ENCODE measurements at regions not wholly inside any gene's neighbourhood (a gene's known extent, or its start where the extent isn't known, plus 50 kb on each side); places are given as distances from the start of the nearest gene placed in this dataset.

DNA sequence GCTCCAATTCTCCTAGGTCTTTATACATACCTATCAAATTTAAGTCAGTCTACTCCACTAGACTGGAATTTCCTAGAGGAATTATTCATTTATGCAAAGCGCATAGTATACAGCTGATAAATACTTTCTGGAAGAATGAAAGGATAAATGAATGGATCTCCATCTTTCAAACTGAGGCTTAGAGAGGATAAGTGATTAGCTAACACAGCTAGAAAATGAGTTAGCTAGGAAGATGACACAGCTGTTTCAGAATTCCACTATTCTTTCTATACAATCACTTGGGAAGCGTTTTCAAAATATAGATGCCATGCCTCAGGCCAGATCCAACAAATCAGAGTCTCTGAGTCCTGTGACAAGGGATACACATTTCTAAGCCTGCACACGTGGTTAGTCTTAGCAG, 1146.6 kb upstream of the ZEB2 start:
- Histone ChIP-seq H3K36me3 (ENCODE audit: control insufficient read depth, insufficient read depth, low read length) (no peaks in the 10 kb centered on the region), H3K27ac (ENCODE audit: low read length) (no peak overlapping the region), H3K27me3 (ENCODE audit: control insufficient read depth, insufficient read depth, low read length) (no peaks in the 10 kb centered on the region), H3K9me3 (ENCODE audit: control insufficient read depth, insufficient read depth, low read depth, low read length) (no peaks in the 10 kb centered on the region), H3K4me3 (ENCODE audit: low read depth in 2 of 2, low read length in 2 of 2) (no peak overlapping the region), H3K4me1 (ENCODE audit: control insufficient read depth, insufficient read depth, low read length) (no peaks in the 10 kb centered on the region)
- TF ChIP-seq TCF7L2 (IDR thresholded peaks at IDR 0.05; ENCODE audit: low read depth, low read length) (no peak), SIN3A (IDR thresholded peaks at IDR 0.05; ENCODE audit: borderline replicate concordance, insufficient read depth, low read depth, low read length) (no peak), POLR2AphosphoS5 (IDR thresholded peaks at IDR 0.05; ENCODE audit: low read depth, low read length) (no peak)
- TF ChIP-seq, protein P1, sequence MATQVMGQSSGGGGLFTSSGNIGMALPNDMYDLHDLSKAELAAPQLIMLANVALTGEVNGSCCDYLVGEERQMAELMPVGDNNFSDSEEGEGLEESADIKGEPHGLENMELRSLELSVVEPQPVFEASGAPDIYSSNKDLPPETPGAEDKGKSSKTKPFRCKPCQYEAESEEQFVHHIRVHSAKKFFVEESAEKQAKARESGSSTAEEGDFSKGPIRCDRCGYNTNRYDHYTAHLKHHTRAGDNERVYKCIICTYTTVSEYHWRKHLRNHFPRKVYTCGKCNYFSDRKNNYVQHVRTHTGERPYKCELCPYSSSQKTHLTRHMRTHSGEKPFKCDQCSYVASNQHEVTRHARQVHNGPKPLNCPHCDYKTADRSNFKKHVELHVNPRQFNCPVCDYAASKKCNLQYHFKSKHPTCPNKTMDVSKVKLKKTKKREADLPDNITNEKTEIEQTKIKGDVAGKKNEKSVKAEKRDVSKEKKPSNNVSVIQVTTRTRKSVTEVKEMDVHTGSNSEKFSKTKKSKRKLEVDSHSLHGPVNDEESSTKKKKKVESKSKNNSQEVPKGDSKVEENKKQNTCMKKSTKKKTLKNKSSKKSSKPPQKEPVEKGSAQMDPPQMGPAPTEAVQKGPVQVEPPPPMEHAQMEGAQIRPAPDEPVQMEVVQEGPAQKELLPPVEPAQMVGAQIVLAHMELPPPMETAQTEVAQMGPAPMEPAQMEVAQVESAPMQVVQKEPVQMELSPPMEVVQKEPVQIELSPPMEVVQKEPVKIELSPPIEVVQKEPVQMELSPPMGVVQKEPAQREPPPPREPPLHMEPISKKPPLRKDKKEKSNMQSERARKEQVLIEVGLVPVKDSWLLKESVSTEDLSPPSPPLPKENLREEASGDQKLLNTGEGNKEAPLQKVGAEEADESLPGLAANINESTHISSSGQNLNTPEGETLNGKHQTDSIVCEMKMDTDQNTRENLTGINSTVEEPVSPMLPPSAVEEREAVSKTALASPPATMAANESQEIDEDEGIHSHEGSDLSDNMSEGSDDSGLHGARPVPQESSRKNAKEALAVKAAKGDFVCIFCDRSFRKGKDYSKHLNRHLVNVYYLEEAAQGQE (IDR thresholded peaks at IDR 0.05; ENCODE audit: insufficient read depth in 1 of 2, low read depth in 2 of 2, low read length in 1 of 2): no peak
- TF ChIP-seq, protein P2, sequence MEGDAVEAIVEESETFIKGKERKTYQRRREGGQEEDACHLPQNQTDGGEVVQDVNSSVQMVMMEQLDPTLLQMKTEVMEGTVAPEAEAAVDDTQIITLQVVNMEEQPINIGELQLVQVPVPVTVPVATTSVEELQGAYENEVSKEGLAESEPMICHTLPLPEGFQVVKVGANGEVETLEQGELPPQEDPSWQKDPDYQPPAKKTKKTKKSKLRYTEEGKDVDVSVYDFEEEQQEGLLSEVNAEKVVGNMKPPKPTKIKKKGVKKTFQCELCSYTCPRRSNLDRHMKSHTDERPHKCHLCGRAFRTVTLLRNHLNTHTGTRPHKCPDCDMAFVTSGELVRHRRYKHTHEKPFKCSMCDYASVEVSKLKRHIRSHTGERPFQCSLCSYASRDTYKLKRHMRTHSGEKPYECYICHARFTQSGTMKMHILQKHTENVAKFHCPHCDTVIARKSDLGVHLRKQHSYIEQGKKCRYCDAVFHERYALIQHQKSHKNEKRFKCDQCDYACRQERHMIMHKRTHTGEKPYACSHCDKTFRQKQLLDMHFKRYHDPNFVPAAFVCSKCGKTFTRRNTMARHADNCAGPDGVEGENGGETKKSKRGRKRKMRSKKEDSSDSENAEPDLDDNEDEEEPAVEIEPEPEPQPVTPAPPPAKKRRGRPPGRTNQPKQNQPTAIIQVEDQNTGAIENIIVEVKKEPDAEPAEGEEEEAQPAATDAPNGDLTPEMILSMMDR (IDR thresholded peaks at IDR 0.05): no peak
- ChIA-PET CTCF (no interaction called here), POLR2A (no interaction called here)
- ATAC-seq (no peak), DNase-seq (ENCODE audit: low read depth, low spot score) (no peak)
- intact Hi-C loops (cut with micrococcal nuclease; ENCODE audit: unreplicated experiment) (no loop called here), in situ Hi-C loops (cut with HindIII; ENCODE audit: low pct_unique_long_range_greater_than_20kb, low sequenced_read_pairs) (no loop called here)
- BruUV-seq (replicated peaks): no TSS peak

DNA sequence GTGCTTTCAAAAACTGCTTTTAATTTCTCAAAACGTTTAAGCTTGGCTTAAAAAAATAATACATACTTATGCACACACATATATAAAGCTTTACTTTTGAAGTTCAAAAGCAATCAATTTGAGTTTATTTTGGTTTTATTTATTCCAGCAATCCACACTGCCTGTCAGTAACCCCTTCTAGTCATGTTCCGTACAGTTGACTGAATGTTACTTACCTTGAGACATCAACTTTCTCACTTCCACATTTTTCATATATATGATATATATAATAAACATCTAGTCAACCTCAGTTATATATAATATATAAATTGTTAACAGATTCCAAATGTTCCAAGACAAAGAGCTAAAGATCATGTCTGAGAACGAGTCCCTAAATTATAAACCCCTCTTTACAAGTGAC, 1137.3 kb upstream of the ZEB2 start:
- DNase-seq (ENCODE audit: low read depth, low spot score): no peak

More for the DNA sequence above, 1137.3 kb upstream of the ZEB2 start:
- ChIA-PET POLR2A (no interaction called here), CTCF (no interaction called here)
- Histone ChIP-seq H3K27ac (ENCODE audit: low read length) (no peak overlapping the region), H3K4me1 (ENCODE audit: control insufficient read depth, insufficient read depth, low read length) (no peaks in the 10 kb centered on the region), H3K27me3 (ENCODE audit: control insufficient read depth, insufficient read depth, low read length) (no peaks in the 10 kb centered on the region), H3K4me3 (ENCODE audit: low read depth in 2 of 2, low read length in 2 of 2) (no peak overlapping the region), H3K9me3 (ENCODE audit: control insufficient read depth, insufficient read depth, low read depth, low read length) (no peaks in the 10 kb centered on the region), H3K36me3 (ENCODE audit: control insufficient read depth, insufficient read depth, low read length) (no peaks in the 10 kb centered on the region)
- ATAC-seq: no peak
- BruUV-seq (replicated peaks): no TSS peak
- in situ Hi-C loops (cut with HindIII; ENCODE audit: low pct_unique_long_range_greater_than_20kb, low sequenced_read_pairs): no loop called here
- no peak for TF ChIP-seq SIN3A (IDR thresholded peaks at IDR 0.05; ENCODE audit: borderline replicate concordance, insufficient read depth, low read depth, low read length)
- TF ChIP-seq, protein P2 (IDR thresholded peaks at IDR 0.05): no peak
- no peak for TF ChIP-seq POLR2AphosphoS5 (IDR thresholded peaks at IDR 0.05; ENCODE audit: low read depth, low read length)
- TF ChIP-seq TCF7L2 (IDR thresholded peaks at IDR 0.05; ENCODE audit: low read depth, low read length): no peak
- TF ChIP-seq, protein P1 (IDR thresholded peaks at IDR 0.05; ENCODE audit: insufficient read depth in 1 of 2, low read depth in 2 of 2, low read length in 1 of 2): no peak
- intact Hi-C loops (cut with micrococcal nuclease; ENCODE audit: unreplicated experiment): no loop called here
